ENCODE measurements at regions not wholly inside any gene's neighbourhood (a gene's known extent, or its start where the extent isn't known, plus 50 kb on each side); places are given as distances from the start of the nearest gene placed in this dataset.

GRCh38 chr9:118959366-118959765, 409.9 kb downstream of the BRINP1 start:
- TF ChIP-seq CTCF (optimal IDR thresholded peaks at IDR 0.05 in 1 of 3, IDR thresholded peaks at IDR 0.05 in 1 of 3, conservative IDR thresholded peaks at IDR 0.05 in 1 of 3; ENCODE audit: extremely low read depth in 1 of 3, insufficient read depth in 2 of 3, low read length in 3 of 3) (no peak), EZH2 (IDR thresholded peaks at IDR 0.05; ENCODE audit: low read length) (no peak)
